ENCODE measurements at regions not wholly inside any gene's neighbourhood (a gene's known extent, or its start where the extent isn't known, plus 50 kb on each side); places are given as distances from the start of the nearest gene placed in this dataset.

GRCh38 chr2:30379481-30379880 lies 67.6 kb upstream of the LCLAT1 start:
- Histone ChIP-seq H3K4me3 (ENCODE audit: low read length) (no peak overlapping the region), H3K9me2 (ENCODE audit: insufficient read depth, low read length) (no peaks in the 10 kb centered on the region), H3K79me2 (replicated peaks; ENCODE audit: insufficient read depth, low read length) (no peaks in the 10 kb centered on the region), H3K9ac (ENCODE audit: low read length) (no peak overlapping the region), H2AFZ (ENCODE audit: low read depth, low read length) (no peak overlapping the region), H4K20me1 (ENCODE audit: insufficient read depth) (no peaks in the 10 kb centered on the region), H3K27ac (ENCODE audit: low read length) (no peak overlapping the region), H3K4me2 (ENCODE audit: low read length) (no peak overlapping the region), H3F3A (ENCODE audit: insufficient read depth, low read length, poor library complexity, severe bottlenecking) (no peaks in the 10 kb centered on the region), H3K9me3 (ENCODE audit: low read length) (no peaks in the 10 kb centered on the region), H3K27me3 (ENCODE audit: insufficient read depth, low read depth, low read length) (no peaks in the 10 kb centered on the region), H3K36me3 (ENCODE audit: insufficient read depth, low read length) (no peaks in the 10 kb centered on the region)
- TF ChIP-seq TAF1 (IDR thresholded peaks at IDR 0.05; ENCODE audit: low read depth) (no peak), RAD21 (conservative IDR thresholded peaks at IDR 0.05) (no peak)

DNA sequence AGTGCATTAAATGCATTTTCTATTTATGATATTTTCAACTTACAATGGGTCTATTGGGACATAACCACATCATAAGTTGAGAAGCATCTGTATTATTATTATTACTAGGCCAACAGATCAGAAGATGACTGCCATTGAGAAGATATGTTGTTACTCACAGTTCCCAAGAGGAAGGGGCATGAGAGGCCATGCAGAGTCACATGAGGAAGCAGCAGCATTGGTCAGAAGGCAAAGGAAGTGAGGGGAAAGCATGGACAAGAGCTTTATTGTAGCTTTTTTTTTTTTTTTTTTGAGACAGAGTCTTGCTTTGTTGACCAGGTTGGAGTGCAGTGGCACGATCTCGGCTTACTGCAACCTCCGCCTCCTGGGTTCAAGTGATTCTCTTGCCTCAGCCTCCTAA lies 66.2 kb upstream of the LCLAT1 start:
- TF ChIP-seq TAF1 (IDR thresholded peaks at IDR 0.05; ENCODE audit: low read depth) = no peak
- no peak for TF ChIP-seq POLR2AphosphoS5 (IDR thresholded peaks at IDR 0.05)
- no peak overlapping the region for H2AFZ ChIP-seq (ENCODE audit: low read depth, low read length)
- no peaks in the 10 kb centered on the region for H3F3A ChIP-seq (ENCODE audit: insufficient read depth, low read length, poor library complexity, severe bottlenecking)
- H3K4me2 ChIP-seq (ENCODE audit: low read length) = no peak overlapping the region
- no peaks in the 10 kb centered on the region for H3K36me3 ChIP-seq (ENCODE audit: insufficient read depth, low read length)
- H3K4me3 ChIP-seq (ENCODE audit: low read length) = no peak overlapping the region
- no peaks in the 10 kb centered on the region for H3K79me2 ChIP-seq (replicated peaks; ENCODE audit: insufficient read depth, low read length)
- no peak overlapping the region for H3K9ac ChIP-seq (ENCODE audit: low read length)
- H3K27ac ChIP-seq (ENCODE audit: low read length) = no peak overlapping the region
- no peaks in the 10 kb centered on the region for H3K27me3 ChIP-seq (ENCODE audit: insufficient read depth, low read depth, low read length)
- no peaks in the 10 kb centered on the region for H3K9me2 ChIP-seq (ENCODE audit: insufficient read depth, low read length)
- H3K9me3 ChIP-seq (ENCODE audit: low read length) = no peaks in the 10 kb centered on the region
- H4K20me1 ChIP-seq (ENCODE audit: insufficient read depth) = no peaks in the 10 kb centered on the region

- Histone ChIP-seq H3K9ac (ENCODE audit: low read length) (no peak overlapping the region), H2AFZ (ENCODE audit: low read depth, low read length) (no peak overlapping the region), H3F3A (ENCODE audit: insufficient read depth, low read length, poor library complexity, severe bottlenecking) (no peaks in the 10 kb centered on the region), H3K27ac (ENCODE audit: low read length) (no peak overlapping the region), H4K20me1 (ENCODE audit: insufficient read depth) (no peaks in the 10 kb centered on the region), H3K9me3 (ENCODE audit: low read length) (no peaks in the 10 kb centered on the region), H3K4me3 (ENCODE audit: low read length) (no peak overlapping the region), H3K36me3 (ENCODE audit: insufficient read depth, low read length) (no peaks in the 10 kb centered on the region), H3K4me2 (ENCODE audit: low read length) (no peak overlapping the region), H3K79me2 (replicated peaks; ENCODE audit: insufficient read depth, low read length) (no peaks in the 10 kb centered on the region), H3K27me3 (ENCODE audit: insufficient read depth, low read depth, low read length) (no peaks in the 10 kb centered on the region), H3K9me2 (ENCODE audit: insufficient read depth, low read length) (no peaks in the 10 kb centered on the region)
- TF ChIP-seq SMC3 (conservative IDR thresholded peaks at IDR 0.05; ENCODE audit: poor library complexity) (no peak), MXI1 (conservative IDR thresholded peaks at IDR 0.05; ENCODE audit: poor library complexity, severe bottlenecking) (no peak), EZH2 (IDR thresholded peaks at IDR 0.05; ENCODE audit: borderline replicate concordance, insufficient read depth, low read length, poor library complexity, severe bottlenecking) (no peak), REST (IDR thresholded peaks at IDR 0.05; ENCODE audit: borderline replicate concordance) (no peak), POLR2AphosphoS5 (IDR thresholded peaks at IDR 0.05) (no peak), TAF1 (IDR thresholded peaks at IDR 0.05; ENCODE audit: low read depth) (no peak), EP300 (conservative IDR thresholded peaks at IDR 0.05; ENCODE audit: poor library complexity, severe bottlenecking) (no peak), RAD21 (conservative IDR thresholded peaks at IDR 0.05) (no peak)
- TF ChIP-seq, protein P1, sequence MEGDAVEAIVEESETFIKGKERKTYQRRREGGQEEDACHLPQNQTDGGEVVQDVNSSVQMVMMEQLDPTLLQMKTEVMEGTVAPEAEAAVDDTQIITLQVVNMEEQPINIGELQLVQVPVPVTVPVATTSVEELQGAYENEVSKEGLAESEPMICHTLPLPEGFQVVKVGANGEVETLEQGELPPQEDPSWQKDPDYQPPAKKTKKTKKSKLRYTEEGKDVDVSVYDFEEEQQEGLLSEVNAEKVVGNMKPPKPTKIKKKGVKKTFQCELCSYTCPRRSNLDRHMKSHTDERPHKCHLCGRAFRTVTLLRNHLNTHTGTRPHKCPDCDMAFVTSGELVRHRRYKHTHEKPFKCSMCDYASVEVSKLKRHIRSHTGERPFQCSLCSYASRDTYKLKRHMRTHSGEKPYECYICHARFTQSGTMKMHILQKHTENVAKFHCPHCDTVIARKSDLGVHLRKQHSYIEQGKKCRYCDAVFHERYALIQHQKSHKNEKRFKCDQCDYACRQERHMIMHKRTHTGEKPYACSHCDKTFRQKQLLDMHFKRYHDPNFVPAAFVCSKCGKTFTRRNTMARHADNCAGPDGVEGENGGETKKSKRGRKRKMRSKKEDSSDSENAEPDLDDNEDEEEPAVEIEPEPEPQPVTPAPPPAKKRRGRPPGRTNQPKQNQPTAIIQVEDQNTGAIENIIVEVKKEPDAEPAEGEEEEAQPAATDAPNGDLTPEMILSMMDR (IDR thresholded peaks at IDR 0.05; ENCODE audit: poor library complexity, severe bottlenecking) = no peak
Observed at GRCh38 chr2:30382162-30382783, 64.8 kb upstream of the LCLAT1 start.
